ENCODE measurements at regions not wholly inside any gene's neighbourhood (a gene's known extent, or its start where the extent isn't known, plus 50 kb on each side); places are given as distances from the start of the nearest gene placed in this dataset.

DNA sequence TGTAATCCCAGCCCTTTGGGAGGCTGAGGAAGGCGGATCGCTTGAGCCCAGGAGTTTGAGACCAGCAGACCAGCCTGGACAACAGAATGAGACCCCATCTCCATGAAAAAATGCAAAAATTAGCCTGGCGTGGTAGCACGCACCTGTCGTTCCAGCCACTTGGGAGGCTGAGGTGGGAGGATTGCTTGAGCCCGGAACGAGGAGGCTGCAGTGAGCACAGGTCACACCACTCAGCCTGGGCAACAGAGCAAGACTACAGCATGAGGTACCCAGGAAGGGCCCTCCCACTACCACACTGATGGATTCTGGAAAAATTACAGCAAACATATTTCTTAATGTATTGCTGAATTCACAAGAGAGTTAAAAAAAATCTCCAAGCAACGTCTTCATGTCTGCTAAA is 56.3 kb upstream of the HPCAL1 start:
- no peak overlapping the region for H3K27ac ChIP-seq
- 78% methylated on average over 8 of the region's 8 CpGs for WGBS
- no peaks in the 10 kb centered on the region for H3K27me3 ChIP-seq
- no peaks in the 10 kb centered on the region for H3K36me3 ChIP-seq
- TF ChIP-seq POLR2A (IDR thresholded peaks at IDR 0.05), result no peak
- TF ChIP-seq CTCF (IDR thresholded peaks at IDR 0.05), result no peak
- TF ChIP-seq EP300 (IDR thresholded peaks at IDR 0.05), result no peak
- TF ChIP-seq POLR2AphosphoS5 (IDR thresholded peaks at IDR 0.05), result no peak
- DNase-seq (ENCODE audit: low spot score in 2 of 2), result peak in 1 of 2 donors; percentile 34
- H3K4me3 ChIP-seq, result no peak overlapping the region
- H3K9me3 ChIP-seq, result peaks cover 7% of the 10 kb centered on the region
- H3K4me1 ChIP-seq, result no peaks in the 10 kb centered on the region

- no peak for DNase-seq (ENCODE audit: low spot score in 2 of 2)
- Histone ChIP-seq H3K4me3 (no peak overlapping the region), H3K4me1 (no peaks in the 10 kb centered on the region), H3K27me3 (no peaks in the 10 kb centered on the region), H3K36me3 (no peaks in the 10 kb centered on the region), H3K27ac (no peak overlapping the region), H3K9me3 (peaks cover 7% of the 10 kb centered on the region)
- WGBS, result 78% methylated on average over 5 of the region's 5 CpGs
- TF ChIP-seq POLR2AphosphoS5 (IDR thresholded peaks at IDR 0.05), result no peak
- no peak for TF ChIP-seq POLR2A (IDR thresholded peaks at IDR 0.05)
- TF ChIP-seq EP300 (IDR thresholded peaks at IDR 0.05), result no peak
- no peak for TF ChIP-seq CTCF (IDR thresholded peaks at IDR 0.05)
Measured at GRCh38 chr2:10246831-10247230, 55.9 kb upstream of the HPCAL1 start.

GRCh38 chr2:10249798-10250197 is 52.9 kb upstream of the HPCAL1 start:
- H3K27me3 ChIP-seq, result no peaks in the 10 kb centered on the region
- peaks cover 7% of the 10 kb centered on the region for H3K9me3 ChIP-seq
- WGBS, result 76% methylated on average over 1 of the region's 1 CpG
- H3K4me1 ChIP-seq, result no peaks in the 10 kb centered on the region
- TF ChIP-seq CTCF (IDR thresholded peaks at IDR 0.05) (no peak), POLR2AphosphoS5 (IDR thresholded peaks at IDR 0.05) (no peak), EP300 (IDR thresholded peaks at IDR 0.05) (no peak), POLR2A (IDR thresholded peaks at IDR 0.05) (no peak)
- no peak for DNase-seq (ENCODE audit: low spot score in 2 of 2)
- H3K36me3 ChIP-seq, result no peaks in the 10 kb centered on the region
- no peak overlapping the region for H3K4me3 ChIP-seq
- no peak overlapping the region for H3K27ac ChIP-seq

DNA sequence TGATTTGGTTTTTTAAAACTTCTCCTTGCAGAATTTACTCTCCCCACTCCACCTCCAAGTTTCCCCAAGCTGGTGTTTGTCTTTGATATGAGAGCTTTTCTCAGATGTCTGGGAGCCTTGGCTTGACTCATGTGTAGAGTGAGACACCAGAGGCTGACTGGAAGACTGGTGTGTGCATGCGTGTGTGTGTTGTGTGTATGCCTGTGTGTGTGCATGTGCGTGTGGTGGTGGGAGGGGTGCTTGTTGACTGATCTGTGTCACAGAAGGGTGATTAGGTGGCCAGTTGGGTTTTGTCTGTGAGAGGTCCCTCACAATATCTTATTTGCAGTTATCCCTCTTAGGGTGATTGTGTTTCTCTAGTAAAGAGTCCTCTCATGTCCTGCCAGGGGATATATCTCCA is 50.5 kb upstream of the HPCAL1 start:
- no peak for TF ChIP-seq CTCF (IDR thresholded peaks at IDR 0.05)
- no peak for TF ChIP-seq POLR2A (IDR thresholded peaks at IDR 0.05)
- TF ChIP-seq EP300 (IDR thresholded peaks at IDR 0.05), result no peak
- TF ChIP-seq POLR2AphosphoS5 (IDR thresholded peaks at IDR 0.05), result no peak
- no peak overlapping the region for H3K27ac ChIP-seq
- peak in 1 of 2 donors; percentile 10 for DNase-seq (ENCODE audit: low spot score in 2 of 2)
- WGBS, result 85% methylated on average over 2 of the region's 2 CpGs
- no peak overlapping the region for H3K4me3 ChIP-seq
- no peaks in the 10 kb centered on the region for H3K27me3 ChIP-seq
- H3K4me1 ChIP-seq, result no peaks in the 10 kb centered on the region
- peaks cover 7% of the 10 kb centered on the region for H3K9me3 ChIP-seq
- H3K36me3 ChIP-seq, result no peaks in the 10 kb centered on the region

DNA sequence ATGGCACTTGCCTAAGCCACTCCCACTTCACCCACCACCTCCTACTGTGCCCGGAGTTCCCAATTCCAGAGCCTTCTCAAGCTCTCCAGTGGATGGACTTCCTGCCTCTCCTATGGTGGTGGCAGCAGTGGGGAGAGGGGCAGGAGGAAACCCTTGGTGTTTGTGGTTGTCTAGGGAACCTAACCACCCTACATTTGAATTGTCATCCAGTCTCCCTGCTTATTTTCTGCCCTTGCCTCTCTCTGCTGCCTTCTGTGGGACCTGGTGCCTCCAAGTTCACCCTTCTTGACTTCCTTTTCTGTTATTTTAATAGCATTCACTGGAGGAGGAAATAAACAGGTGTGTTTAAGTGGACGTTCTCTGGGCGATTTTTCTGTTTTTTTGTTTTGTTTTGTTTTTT is 50.0 kb upstream of the HPCAL1 start:
- H3K36me3 ChIP-seq, result no peaks in the 10 kb centered on the region
- H3K27me3 ChIP-seq, result no peaks in the 10 kb centered on the region
- peaks cover 7% of the 10 kb centered on the region for H3K9me3 ChIP-seq
- no peak overlapping the region for H3K4me3 ChIP-seq
- peak in 1 of 2 donors; percentile 11 for DNase-seq (ENCODE audit: low spot score in 2 of 2)
- 88% methylated on average over 3 of the region's 3 CpGs for WGBS
- H3K4me1 ChIP-seq, result no peaks in the 10 kb centered on the region
- H3K27ac ChIP-seq, result no peak overlapping the region
- TF ChIP-seq EP300 (IDR thresholded peaks at IDR 0.05), result no peak
